ENCODE measurements at regions not wholly inside any gene's neighbourhood (a gene's known extent, or its start where the extent isn't known, plus 50 kb on each side); places are given as distances from the start of the nearest gene placed in this dataset.

DNA sequence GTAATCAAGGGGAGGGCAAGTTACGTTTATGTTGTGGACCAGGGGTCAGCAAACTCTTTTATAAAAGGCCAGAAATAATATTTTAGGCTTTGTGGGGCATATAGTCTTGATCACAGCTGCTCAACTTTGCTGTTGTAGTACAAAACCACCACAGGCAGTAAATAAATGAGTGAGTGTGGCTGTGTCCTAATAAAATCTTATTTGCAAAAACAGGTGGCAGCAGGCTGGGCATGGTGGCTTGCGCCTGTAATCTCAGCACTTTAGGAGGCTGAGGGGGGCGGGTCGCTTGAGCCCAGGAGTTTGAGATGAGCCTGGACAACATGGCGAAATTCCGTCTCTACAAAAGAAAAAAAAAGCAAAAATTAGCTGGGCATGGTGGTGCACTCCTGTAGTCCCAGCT lies 57.9 kb upstream of the NUP160 start:
- DNase-seq, result no peak

DNA sequence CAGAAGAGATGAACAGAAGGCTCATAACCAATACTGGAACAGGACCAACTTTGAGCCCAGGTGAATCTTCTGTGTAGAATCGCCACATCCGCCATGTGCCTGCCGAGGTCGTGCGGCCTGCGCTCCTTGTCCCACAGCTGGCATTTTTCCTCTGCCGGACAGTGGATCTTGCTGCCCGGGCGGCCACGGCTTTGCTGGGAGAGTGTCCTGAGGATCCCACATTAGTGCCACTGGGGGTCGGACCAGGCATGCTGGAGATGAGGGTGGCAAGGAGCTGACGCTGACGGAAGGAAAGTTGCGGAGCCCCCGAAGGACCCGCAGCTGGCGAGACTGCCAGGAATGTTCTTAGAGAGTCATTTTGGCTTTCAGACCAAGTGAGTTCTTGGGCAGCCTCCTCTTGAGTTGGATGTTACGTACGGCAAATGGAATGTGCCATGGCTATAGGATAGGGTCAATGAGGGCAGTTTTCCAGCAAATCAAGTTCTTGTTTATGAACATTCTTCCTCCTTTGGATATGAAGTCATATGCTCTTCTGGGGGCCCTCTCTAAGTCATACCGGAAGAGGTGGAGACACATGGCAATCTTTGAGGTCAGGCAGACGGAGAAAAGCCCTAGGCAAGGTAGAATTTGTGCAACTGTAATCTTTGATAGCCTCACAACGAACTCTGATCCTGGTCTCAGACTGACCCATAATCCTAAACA lies 57.4 kb upstream of the NUP160 start:
- Histone ChIP-seq H3K4me3 (no peak overlapping the region), H3K9me3 (no peaks in the 10 kb centered on the region), H3K36me3 (no peaks in the 10 kb centered on the region), H3K27ac (peak overlapping the region in 1 of 2 donors; percentile 39), H3K4me1 (peaks cover 4 to 30% of the 10 kb centered on the region in 2 donors), H3K27me3 (no peaks in the 10 kb centered on the region)
- no peak for TF ChIP-seq CTCF (IDR thresholded peaks at IDR 0.05)
- DNase-seq, result peak in 1 of 4 donors; percentile 72
- ATAC-seq, result peak; percentile 33
- intact Hi-C loops (cut with DNase I), result no loop called here

More for the DNA sequence above, 57.9 kb upstream of the NUP160 start:
- no peaks in the 10 kb centered on the region for H3K27me3 ChIP-seq
- no peaks in the 10 kb centered on the region for H3K9me3 ChIP-seq
- H3K4me3 ChIP-seq, result no peak overlapping the region
- no peak for TF ChIP-seq CTCF (IDR thresholded peaks at IDR 0.05)
- peaks cover 4 to 30% of the 10 kb centered on the region in 2 donors for H3K4me1 ChIP-seq
- intact Hi-C loops (cut with DNase I), result no loop called here
- no peaks in the 10 kb centered on the region for H3K36me3 ChIP-seq
- H3K27ac ChIP-seq, result peak overlapping the region in 1 of 2 donors; percentile 39
- no peak for ATAC-seq

- DNase-seq, result no peak
- no peaks in the 10 kb centered on the region for H3K27me3 ChIP-seq
- ATAC-seq, result no peak
- intact Hi-C loops (cut with DNase I), result no loop called here
- peaks cover 4 to 30% of the 10 kb centered on the region in 2 donors for H3K4me1 ChIP-seq
- no peak overlapping the region for H3K4me3 ChIP-seq
- TF ChIP-seq CTCF (IDR thresholded peaks at IDR 0.05), result no peak
- no peak overlapping the region for H3K27ac ChIP-seq
- H3K36me3 ChIP-seq, result no peaks in the 10 kb centered on the region
- no peaks in the 10 kb centered on the region for H3K9me3 ChIP-seq
Measured at GRCh38 chr11:47904808-47905207, 56.7 kb upstream of the NUP160 start.

DNA sequence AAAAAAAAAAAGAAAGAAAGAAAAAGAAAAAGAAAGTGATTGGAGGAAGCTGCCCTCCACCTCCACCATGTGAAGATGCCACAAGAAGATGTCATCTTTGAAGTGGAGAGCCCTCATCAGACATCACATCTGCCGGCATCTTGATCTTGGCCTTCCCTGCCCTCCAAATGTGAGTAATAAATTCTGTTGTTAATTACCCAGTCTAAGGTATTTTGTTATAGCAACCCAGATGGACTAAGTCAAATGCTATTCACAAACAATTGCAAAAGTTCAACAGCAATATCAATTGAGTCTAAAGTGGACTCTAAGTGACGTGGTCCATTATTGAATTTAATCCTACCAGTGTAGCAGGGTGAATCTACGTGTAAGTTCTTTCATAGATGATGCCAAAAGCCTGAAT lies 55.9 kb upstream of the NUP160 start:
- DNase-seq (no peak), ATAC-seq (no peak)
- TF ChIP-seq CTCF (IDR thresholded peaks at IDR 0.05), result no peak
- Histone ChIP-seq H3K4me1 (peaks cover 4 to 24% of the 10 kb centered on the region in 2 donors), H3K27me3 (no peaks in the 10 kb centered on the region), H3K4me3 (no peak overlapping the region), H3K9me3 (no peaks in the 10 kb centered on the region), H3K27ac (no peak overlapping the region), H3K36me3 (no peaks in the 10 kb centered on the region)
- intact Hi-C loops (cut with DNase I), result no loop called here

DNA sequence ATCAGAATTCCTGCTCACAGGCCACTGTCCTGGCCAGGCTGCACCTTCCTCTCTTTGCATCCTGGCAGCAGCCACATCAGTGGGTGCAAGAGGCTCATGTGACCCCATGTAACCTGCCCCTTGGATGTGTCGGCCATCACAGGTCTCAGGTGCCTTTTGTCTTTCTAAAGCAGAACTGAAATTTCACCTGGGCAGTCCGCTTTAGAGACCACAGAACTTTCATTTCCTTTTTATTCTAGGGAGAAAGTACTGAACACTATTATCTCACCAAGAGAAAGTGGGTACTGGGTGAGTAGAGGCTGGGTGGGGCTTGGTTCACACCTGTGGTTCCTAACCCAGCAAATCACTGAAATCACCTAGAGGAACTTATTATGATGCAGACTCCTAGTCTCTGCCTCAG lies 51.7 kb upstream of the NUP160 start:
- H3K9me3 ChIP-seq, result no peaks in the 10 kb centered on the region
- no peak for TF ChIP-seq CTCF (IDR thresholded peaks at IDR 0.05)
- no peaks in the 10 kb centered on the region for H3K4me1 ChIP-seq
- intact Hi-C loops (cut with DNase I), result no loop called here
- DNase-seq (no peak), ATAC-seq (no peak)
- H3K27me3 ChIP-seq, result no peaks in the 10 kb centered on the region
- no peaks in the 10 kb centered on the region for H3K36me3 ChIP-seq
- H3K27ac ChIP-seq, result no peak overlapping the region
- H3K4me3 ChIP-seq, result no peak overlapping the region
